GM12878 (cell line): ENCODE measurements at regions not wholly inside any gene's neighbourhood (a gene's known extent, or its start where the extent isn't known, plus 50 kb on each side); places are given as distances from the start of the nearest gene placed in this dataset.

ENCODE experiments used
- ATAC-seq: fragments of 200-7000 bp; cut with Tn5 transposase; 3 replicates; pipeline ENCODE4 v1.9.1; 2020; ENCODE audit warnings: mild to moderate bottlenecking, moderate library complexity
- BruUV-seq: library from RNA; stranded (reverse); fragments of 400-500 nt; replicated peaks from 2 replicates; lab custom pipeline; 2021; lab: Mats Ljungman, UMichigan
- CTCF ChIA-PET: fragments of 300-600 bp; sonication (Branson Sonifier 250); formaldehyde crosslinking; extraction: SDS; loops from one replicate; lab custom pipeline; 2021; ENCODE audit warnings: inconsistent platforms; lab: Yijun Ruan, JAX
- POLR2A ChIA-PET: fragments of 350-600 bp; formaldehyde crosslinking; extraction: SDS; loops from one replicate; lab custom pipeline; 2021; ENCODE audit warnings: inconsistent platforms; lab: Charles Lee
- RAD21 ChIA-PET: fragments of 300-600 bp; sonication (Branson Sonifier 250); formaldehyde crosslinking; loops from one replicate; lab custom pipeline; 2023; ENCODE audit warnings: antibody characterized with exemption; ENCODE audit not compliant: unreplicated experiment; lab: Charles Lee
- SMC1A ChIA-PET: fragments of 300-600 bp; sonication (Branson Sonifier 250); formaldehyde crosslinking; loops from one replicate; lab custom pipeline; 2023; ENCODE audit not compliant: unreplicated experiment, uncharacterized antibody; lab: Charles Lee
- DNase-seq: peaks from one replicate; pipeline ENCODE4 v3.0.0-alpha.2; 2011; ENCODE audit warnings: low read depth, low spot score
- FAIRE-seq: peaks from 3 replicates; lab custom pipeline; 2011; peaks lifted over from hg19 to GRCh38; lab: Jason Lieb, UNC
- H2AFZ ChIP-seq: 2 replicates; pipeline ENCODE4 v1.6.0; 2011; ENCODE audit warnings: low read depth, low read length, control low read depth; ENCODE audit not compliant: control insufficient read depth
- H3K27ac ChIP-seq: 2 replicates; pipeline ENCODE4 v1.5.1; 2011; ENCODE audit warnings: control low read depth; ENCODE audit not compliant: control insufficient read depth, insufficient read depth
- H3K27me3 ChIP-seq, 2 experiments: replicated peaks in 1 of 2; 2 replicates each; pipeline versions ENCODE4 v1.6.0 to v1.6.1; 2011; ENCODE audit warnings: low read length in 1 of 2; ENCODE audit not compliant: control insufficient read depth in 2 of 2, insufficient read depth in 2 of 2
- H3K36me3 ChIP-seq, 2 experiments: 2 replicates each; pipeline ENCODE4 v1.5.1; 2011; ENCODE audit warnings: low read length in 1 of 2; ENCODE audit not compliant: control insufficient read depth in 2 of 2, insufficient read depth in 2 of 2
- H3K4me1 ChIP-seq: 2 replicates; pipeline ENCODE4 v1.6.1; 2011; ENCODE audit warnings: mild to moderate bottlenecking, low read length, moderate library complexity, mixed read lengths; ENCODE audit not compliant: control insufficient read depth, insufficient read depth
- H3K4me2 ChIP-seq: 2 replicates; pipeline ENCODE4 v1.6.0; 2011; ENCODE audit warnings: control low read depth; ENCODE audit not compliant: control insufficient read depth, insufficient read depth
- H3K4me3 ChIP-seq: fragments of 200-600 bp; sonication (generic); 2 replicates; pipeline ENCODE4 v1.5.1; 2016
- H3K79me2 ChIP-seq: 2 replicates; pipeline ENCODE4 v1.6.0; 2011; ENCODE audit warnings: low read length; ENCODE audit not compliant: control insufficient read depth, insufficient read depth
- H3K9ac ChIP-seq: 2 replicates; pipeline ENCODE4 v1.8.0; 2011; ENCODE audit warnings: low read length, control low read depth, mixed read lengths; ENCODE audit not compliant: control insufficient read depth, insufficient read depth
- H3K9me3 ChIP-seq: replicated peaks from 3 replicates; pipeline ENCODE4 v1.5.1; 2011; ENCODE audit warnings: mild to moderate bottlenecking, low read length; ENCODE audit not compliant: control insufficient read depth, insufficient read depth
- H4K20me1 ChIP-seq: 2 replicates; pipeline ENCODE4 v1.6.0; 2011; ENCODE audit not compliant: control insufficient read depth, insufficient read depth
- BCL3 ChIP-seq: IDR thresholded peaks from 2 replicates; pipeline ENCODE4 v1.6.1; 2011; ENCODE audit warnings: borderline replicate concordance, low read depth, mild to moderate bottlenecking, moderate library complexity, low read length; ENCODE audit not compliant: insufficient read depth, poor library complexity, severe bottlenecking
- FOS ChIP-seq: IDR thresholded peaks from 3 replicates; pipeline ENCODE4 v1.6.1; 2011; ENCODE audit warnings: borderline replicate concordance; ENCODE audit not compliant: insufficient read length; ENCODE audit errors: extremely low read depth
- KLF5 ChIP-seq: fragments of 450-650 bp; IDR thresholded peaks from 2 replicates; pipeline ENCODE4 v1.6.1; 2014; ENCODE audit warnings: mild to moderate bottlenecking; ENCODE audit not compliant: partially characterized antibody
- MLLT1 ChIP-seq: fragments of 450-650 bp; IDR thresholded peaks from 2 replicates; pipeline ENCODE4 v1.6.1; 2016; ENCODE audit warnings: mild to moderate bottlenecking
- PAX8 ChIP-seq: fragments of 450-650 bp; IDR thresholded peaks from 2 replicates; pipeline ENCODE4 v1.6.1; 2017; ENCODE audit warnings: mild to moderate bottlenecking, moderate library complexity
- POLR2AphosphoS2 ChIP-seq: IDR thresholded peaks from 2 replicates; pipeline ENCODE4 v1.6.1; 2011; ENCODE audit warnings: low read depth, mild to moderate bottlenecking, low read length, improper control_type of control experiment, moderate library complexity
- SMAD1 ChIP-seq: fragments of 450-650 bp; IDR thresholded peaks from 2 replicates; pipeline ENCODE4 v1.6.1; 2018; ENCODE audit warnings: mild to moderate bottlenecking, low read depth; ENCODE audit not compliant: partially characterized antibody
- SREBF2 ChIP-seq: IDR thresholded peaks from 2 replicates; pipeline ENCODE4 v1.6.1; 2012; ENCODE audit warnings: mild to moderate bottlenecking, low read length
- STAT3 ChIP-seq: IDR thresholded peaks from 2 replicates; pipeline ENCODE4 v1.6.1; 2011; ENCODE audit warnings: low read depth, low read length, improper control_type of control experiment
- TCF3 ChIP-seq: IDR thresholded peaks from 2 replicates; pipeline ENCODE4 v1.6.1; 2012; ENCODE audit warnings: low read depth, mild to moderate bottlenecking, low read length, borderline replicate concordance; ENCODE audit not compliant: insufficient read depth
- YY1 ChIP-seq: IDR thresholded peaks from 2 replicates; pipeline ENCODE4 v1.6.1; 2011; ENCODE audit warnings: low read depth, mild to moderate bottlenecking, low read length
- WGBS: methylation state at CpG from one replicate; pipeline ENCODE4 v1.1.6; 2016; ENCODE audit warnings: low lambda C conversion rate; ENCODE audit not compliant: insufficient replicate concordance, insufficient coverage; ENCODE audit errors: missing lambda C conversion rate; 5-methylcytosine and 5-hydroxymethylcytosine counted together
- in situ Hi-C: fragments of 300-500 bp; cut with MboI; formaldehyde crosslinking; loops from 9 replicates; pipeline ENCODE4 v1.14.3; 2018; ENCODE audit warnings: mixed read lengths
- intact Hi-C: fragments of 100-400 bp; cut with micrococcal nuclease; formaldehyde crosslinking; loops from one replicate; pipeline ENCODE4 v1.14.2; 2022; ENCODE audit not compliant: unreplicated experiment
- TF ChIP-seq, protein P1 (sequence below): fragments of 450-650 bp; IDR thresholded peaks from 2 replicates; pipeline ENCODE4 v1.6.1; 2018; ENCODE audit warnings: borderline replicate concordance, mild to moderate bottlenecking; ENCODE audit not compliant: partially characterized antibody
- TF ChIP-seq, protein P2 (sequence below): fragments of 150-350 bp; IDR thresholded peaks from 2 replicates; pipeline ENCODE4 v1.6.1; 2016; ENCODE audit warnings: low read depth, low read length

DNA sequence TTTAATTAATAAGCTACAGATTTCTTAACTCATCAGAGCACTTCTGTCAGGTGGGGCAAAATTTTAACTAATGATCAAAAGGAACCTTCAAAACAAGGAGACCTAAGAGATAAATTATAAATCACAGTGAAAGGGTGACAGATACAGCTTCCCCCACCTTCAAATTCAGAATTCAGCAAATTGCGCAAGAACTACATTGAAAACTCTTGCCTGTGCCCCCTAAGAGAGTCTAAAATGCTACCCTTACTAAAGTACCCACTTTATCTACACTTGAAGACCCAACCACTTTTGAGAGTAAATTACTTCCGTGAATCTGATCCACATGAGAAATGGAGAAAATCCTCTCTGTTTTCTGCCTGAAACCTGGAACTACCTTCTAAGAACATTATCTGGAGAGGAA, 324.9 kb downstream of the PAX3 start:
- DNase-seq (no peak), ATAC-seq (no peak), FAIRE-seq (no peak)
- SMC1A ChIA-PET: no interaction called here
- Histone ChIP-seq H3K4me3 (no peak overlapping the region), H3K27me3 (peaks cover 0 to 2% of the 10 kb centered on the region in 2 experiments; a peak in 2 of 4 replicates), H3K4me2 (no peak overlapping the region), H3K27ac (no peak overlapping the region), H3K36me3 (no peaks in the 10 kb centered on the region), H2AFZ (no peak overlapping the region), H3K79me2 (no peaks in the 10 kb centered on the region), H3K9me3 (no peaks in the 10 kb centered on the region), H3K9ac (no peak overlapping the region), H3K4me1 (no peaks in the 10 kb centered on the region), H4K20me1 (no peaks in the 10 kb centered on the region)
- in situ Hi-C loops: no loop called here
- POLR2A ChIA-PET: no interaction called here
- RAD21 ChIA-PET: no interaction called here
- CTCF ChIA-PET: no interaction called here
- BruUV-seq: no TSS peak
- 54% methylated on average over 2 of the region's 2 CpGs for WGBS
- intact Hi-C loops: no loop called here
- no peak for TF ChIP-seq TCF3
- no peak for TF ChIP-seq YY1
- TF ChIP-seq SREBF2: no peak
- TF ChIP-seq BCL3: no peak
- TF ChIP-seq MLLT1: no peak
- TF ChIP-seq, protein P1, sequence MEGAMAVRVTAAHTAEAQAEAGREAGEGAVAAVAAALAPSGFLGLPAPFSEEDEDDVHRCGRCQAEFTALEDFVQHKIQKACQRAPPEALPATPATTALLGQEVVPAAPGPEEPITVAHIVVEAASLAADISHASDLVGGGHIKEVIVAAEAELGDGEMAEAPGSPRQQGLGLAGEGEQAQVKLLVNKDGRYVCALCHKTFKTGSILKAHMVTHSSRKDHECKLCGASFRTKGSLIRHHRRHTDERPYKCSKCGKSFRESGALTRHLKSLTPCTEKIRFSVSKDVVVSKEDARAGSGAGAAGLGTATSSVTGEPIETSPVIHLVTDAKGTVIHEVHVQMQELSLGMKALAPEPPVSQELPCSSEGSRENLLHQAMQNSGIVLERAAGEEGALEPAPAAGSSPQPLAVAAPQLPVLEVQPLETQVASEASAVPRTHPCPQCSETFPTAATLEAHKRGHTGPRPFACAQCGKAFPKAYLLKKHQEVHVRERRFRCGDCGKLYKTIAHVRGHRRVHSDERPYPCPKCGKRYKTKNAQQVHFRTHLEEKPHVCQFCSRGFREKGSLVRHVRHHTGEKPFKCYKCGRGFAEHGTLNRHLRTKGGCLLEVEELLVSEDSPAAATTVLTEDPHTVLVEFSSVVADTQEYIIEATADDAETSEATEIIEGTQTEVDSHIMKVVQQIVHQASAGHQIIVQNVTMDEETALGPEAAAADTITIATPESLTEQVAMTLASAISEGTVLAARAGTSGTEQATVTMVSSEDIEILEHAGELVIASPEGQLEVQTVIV: no peak
- TF ChIP-seq SMAD1: no peak
- no peak for TF ChIP-seq POLR2AphosphoS2
- TF ChIP-seq KLF5: no peak
- TF ChIP-seq STAT3: no peak
- no peak for TF ChIP-seq PAX8
- TF ChIP-seq FOS: no peak
- TF ChIP-seq, protein P2, sequence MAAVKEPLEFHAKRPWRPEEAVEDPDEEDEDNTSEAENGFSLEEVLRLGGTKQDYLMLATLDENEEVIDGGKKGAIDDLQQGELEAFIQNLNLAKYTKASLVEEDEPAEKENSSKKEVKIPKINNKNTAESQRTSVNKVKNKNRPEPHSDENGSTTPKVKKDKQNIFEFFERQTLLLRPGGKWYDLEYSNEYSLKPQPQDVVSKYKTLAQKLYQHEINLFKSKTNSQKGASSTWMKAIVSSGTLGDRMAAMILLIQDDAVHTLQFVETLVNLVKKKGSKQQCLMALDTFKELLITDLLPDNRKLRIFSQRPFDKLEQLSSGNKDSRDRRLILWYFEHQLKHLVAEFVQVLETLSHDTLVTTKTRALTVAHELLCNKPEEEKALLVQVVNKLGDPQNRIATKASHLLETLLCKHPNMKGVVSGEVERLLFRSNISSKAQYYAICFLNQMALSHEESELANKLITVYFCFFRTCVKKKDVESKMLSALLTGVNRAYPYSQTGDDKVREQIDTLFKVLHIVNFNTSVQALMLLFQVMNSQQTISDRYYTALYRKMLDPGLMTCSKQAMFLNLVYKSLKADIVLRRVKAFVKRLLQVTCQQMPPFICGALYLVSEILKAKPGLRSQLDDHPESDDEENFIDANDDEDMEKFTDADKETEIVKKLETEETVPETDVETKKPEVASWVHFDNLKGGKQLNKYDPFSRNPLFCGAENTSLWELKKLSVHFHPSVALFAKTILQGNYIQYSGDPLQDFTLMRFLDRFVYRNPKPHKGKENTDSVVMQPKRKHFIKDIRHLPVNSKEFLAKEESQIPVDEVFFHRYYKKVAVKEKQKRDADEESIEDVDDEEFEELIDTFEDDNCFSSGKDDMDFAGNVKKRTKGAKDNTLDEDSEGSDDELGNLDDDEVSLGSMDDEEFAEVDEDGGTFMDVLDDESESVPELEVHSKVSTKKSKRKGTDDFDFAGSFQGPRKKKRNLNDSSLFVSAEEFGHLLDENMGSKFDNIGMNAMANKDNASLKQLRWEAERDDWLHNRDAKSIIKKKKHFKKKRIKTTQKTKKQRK: no peak
